GM18511 (cell line): ENCODE measurements at regions not wholly inside any gene's neighbourhood (a gene's known extent, or its start where the extent isn't known, plus 50 kb on each side); places are given as distances from the start of the nearest gene placed in this dataset.
"Not testable (repeated sequence)": the region's sequence is repeated elsewhere in the genome, so short reads cannot be mapped to it uniquely, and the experiment has no call there.

Source experiments
- ATAC-seq: cut with Tn5 transposase; IDR thresholded peaks from one replicate; pipeline ENCODE4 v1.9.1; 2021; ENCODE audit warnings: mild to moderate bottlenecking, moderate library complexity; ENCODE audit not compliant: unreplicated experiment

DNA sequence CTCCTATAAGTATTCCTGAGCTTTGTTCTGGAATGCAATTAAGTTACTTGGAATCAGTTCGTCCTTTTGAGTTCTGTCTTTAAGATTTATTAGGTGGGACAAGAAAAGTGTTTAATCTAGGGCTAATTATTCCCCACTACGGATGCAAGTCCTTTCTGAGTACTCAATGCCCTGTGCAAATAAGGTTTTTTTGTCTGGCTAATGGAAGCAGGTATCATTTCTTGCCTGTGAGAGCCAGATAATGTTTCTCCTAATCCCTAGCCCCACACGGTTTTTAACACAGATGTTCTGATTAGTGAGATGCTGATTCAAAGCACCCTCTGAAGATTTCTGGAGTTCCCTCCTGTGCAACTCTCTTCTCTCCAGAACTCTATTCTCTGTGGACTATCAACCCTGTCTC is 296.6 kb upstream of the PRICKLE1 start:
- no peak for ATAC-seq

DNA sequence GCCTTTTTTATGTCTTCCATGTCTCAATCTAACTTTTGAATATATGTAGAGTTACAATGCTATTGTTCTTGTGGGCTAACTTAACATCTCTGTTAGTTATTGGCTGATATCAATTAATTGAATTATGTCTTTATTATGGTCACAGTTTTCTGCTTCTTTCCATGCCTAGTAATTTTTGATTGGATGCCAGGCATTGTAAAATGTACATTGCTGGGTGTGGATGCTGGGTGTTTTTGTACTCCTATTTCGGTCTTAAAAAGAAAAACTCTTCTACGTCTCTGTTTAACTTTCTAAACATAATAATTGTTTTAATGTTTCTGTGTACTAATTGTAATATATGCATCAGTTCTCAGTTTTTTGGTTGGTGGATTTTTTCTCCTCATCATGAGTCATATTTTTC is 296.1 kb upstream of the PRICKLE1 start:
- ATAC-seq, result no peak

GRCh38 chr12:42884116-42884515 is 294.6 kb upstream of the PRICKLE1 start:
- no peak for ATAC-seq

DNA sequence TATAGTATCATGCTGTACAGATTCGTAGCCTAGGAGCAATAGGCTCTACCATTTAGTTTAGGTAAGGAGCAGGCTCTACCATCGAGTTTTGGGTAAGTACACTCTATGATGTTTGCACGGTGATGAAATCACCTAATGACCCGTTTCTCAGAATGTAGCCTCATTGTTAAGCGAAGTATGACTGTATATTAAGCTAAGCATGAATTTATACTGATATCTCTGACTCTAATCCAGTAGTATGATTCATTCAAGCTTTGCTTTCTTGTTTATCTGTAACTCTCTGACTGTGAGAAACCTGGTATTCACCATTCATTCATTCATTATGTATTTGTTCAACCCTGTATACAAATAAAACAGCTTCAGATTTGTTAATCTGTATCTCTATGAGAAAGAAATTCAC is 283.9 kb upstream of the PRICKLE1 start:
- ATAC-seq, result no peak

DNA sequence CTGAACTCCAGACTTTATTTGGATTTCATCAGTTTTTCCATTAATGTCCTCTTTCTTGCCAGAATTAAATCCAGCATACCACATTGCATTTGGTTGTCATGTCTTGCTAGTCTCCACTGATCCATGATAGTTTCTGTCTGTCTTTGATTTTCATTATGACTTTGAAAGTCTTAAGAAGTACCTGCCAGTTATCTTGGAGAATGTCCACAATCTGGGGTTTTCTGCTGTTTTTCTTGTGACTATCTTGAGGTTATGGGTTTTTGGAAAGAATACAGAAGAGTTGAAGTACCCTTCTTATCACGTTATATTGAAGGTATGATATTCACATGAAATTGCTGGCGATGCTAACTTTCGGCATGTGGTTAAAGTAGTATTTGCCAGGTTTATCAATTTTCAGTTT is 282.3 kb upstream of the PRICKLE1 start:
- ATAC-seq, result no peak

GRCh38 chr12:42868291-42868690 is 278.7 kb upstream of the PRICKLE1 start:
- ATAC-seq, result no peak

GRCh38 chr12:42865282-42865681 is 275.7 kb upstream of the PRICKLE1 start:
- no peak for ATAC-seq

GRCh38 chr12:42862055-42862454 is 272.5 kb upstream of the PRICKLE1 start:
- ATAC-seq, result no peak

DNA sequence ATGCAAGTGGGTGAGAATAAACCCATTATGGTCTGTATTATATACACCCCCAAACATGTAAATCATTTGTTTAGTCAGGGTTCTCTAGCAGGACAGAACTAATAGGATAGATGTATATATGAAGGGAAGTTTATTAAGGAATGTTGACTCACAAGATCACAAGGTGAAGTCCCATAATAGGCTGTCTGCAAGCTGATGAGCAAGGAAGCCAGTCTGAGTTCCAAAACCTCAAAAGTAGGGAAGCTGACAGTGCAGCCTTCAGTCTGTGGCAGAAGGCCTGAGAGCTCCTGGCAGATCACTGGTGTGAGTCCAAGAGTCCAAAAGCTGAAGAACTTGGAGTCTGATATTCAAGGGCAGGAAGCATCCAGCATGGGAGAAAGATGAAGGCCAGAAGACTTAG is 270.8 kb upstream of the PRICKLE1 start:
- ATAC-seq, result not testable (repeated sequence)

DNA sequence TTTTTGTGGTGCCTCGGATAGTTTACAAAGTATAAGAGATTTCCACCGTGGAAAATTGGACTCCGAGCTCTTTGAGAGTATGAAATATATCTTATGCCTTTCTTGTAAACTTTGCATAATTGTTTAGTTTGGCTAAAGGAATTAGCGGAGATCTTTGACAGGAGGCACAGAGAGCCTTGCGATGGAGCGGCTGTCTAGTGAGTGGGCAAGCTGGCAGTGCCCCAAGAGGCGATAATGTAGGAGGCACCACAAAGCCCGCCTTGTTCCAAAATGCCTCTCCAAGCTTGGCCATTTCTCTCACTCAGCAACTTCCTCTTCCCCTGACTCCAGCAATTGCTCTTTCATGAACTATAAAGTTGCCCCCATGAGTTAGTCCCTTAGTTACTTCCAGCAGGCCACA is 270.1 kb upstream of the PRICKLE1 start:
- ATAC-seq, result no peak

GRCh38 chr12:42857106-42857505 is 267.6 kb upstream of the PRICKLE1 start:
- ATAC-seq, result no peak

DNA sequence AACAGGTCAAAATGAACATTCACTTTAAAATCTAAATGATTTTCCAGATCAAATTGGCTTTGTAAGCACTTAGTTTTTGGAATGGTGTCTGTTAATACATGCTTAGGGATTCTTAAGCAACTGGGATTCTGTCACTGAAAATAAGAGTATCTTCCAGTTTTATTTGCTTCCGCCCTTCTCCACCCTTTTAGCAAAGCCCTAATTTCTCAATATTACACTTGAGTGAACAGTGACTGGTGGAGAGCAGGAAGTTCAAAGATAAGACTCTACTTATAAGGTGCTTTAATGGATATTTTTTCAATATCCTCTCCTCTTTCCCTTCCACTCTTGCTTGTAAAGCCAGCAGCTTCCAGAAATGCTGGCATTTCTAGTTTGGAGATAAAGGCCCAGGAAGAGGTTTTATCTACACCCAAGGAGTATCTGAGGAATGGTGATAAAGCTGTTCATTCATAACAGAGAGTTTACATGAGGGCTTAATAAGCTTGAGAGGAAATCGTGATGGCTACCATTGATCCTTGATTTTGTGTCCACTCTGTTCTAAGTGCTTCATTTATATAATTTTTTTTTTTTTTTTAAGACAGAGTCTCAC is 265.9 kb upstream of the PRICKLE1 start:
- ATAC-seq, result no peak

GRCh38 chr12:42854826-42855225 is 265.3 kb upstream of the PRICKLE1 start:
- no peak for ATAC-seq

DNA sequence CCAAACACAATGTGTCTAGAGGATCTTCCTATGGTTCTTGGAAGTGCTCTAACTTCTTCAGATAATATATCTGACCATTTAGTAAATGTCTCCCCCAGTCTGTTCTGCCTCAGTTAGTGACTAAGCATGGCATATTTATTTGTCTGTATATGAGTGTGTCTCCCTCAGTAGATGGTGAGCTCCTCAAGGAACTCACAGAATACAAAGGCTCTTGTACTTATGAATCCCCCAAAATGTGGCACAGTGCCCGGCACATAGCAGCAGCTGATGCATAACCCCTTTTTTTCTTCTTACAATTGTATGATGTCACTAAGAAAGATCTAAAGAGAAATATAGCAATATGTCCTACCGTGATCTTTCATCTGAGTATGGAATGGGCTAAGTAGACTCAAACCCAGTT is 264.7 kb upstream of the PRICKLE1 start:
- no peak for ATAC-seq

- no peak for ATAC-seq
Observed at GRCh38 chr12:42853370-42854140, 264.0 kb upstream of the PRICKLE1 start.

DNA sequence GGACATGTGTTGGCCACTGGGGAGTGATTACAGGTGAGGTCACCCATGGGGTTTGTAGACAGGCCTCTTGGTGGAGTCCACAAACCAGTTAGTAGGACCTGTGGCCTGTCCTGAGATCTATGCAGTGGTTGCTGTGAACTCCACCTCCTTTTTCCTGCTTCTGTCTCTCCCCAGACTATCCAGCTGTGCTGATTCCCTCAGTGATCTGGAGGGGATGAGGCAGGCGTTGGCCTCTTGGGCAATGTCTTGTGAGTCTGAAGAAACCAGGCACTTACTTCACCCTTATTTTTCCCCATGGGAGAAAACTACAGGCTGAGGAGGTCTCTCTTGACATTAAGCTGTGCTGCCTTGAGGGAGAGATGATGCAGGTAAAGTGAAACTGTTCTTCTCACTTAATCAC is 257.2 kb upstream of the PRICKLE1 start:
- no peak for ATAC-seq

DNA sequence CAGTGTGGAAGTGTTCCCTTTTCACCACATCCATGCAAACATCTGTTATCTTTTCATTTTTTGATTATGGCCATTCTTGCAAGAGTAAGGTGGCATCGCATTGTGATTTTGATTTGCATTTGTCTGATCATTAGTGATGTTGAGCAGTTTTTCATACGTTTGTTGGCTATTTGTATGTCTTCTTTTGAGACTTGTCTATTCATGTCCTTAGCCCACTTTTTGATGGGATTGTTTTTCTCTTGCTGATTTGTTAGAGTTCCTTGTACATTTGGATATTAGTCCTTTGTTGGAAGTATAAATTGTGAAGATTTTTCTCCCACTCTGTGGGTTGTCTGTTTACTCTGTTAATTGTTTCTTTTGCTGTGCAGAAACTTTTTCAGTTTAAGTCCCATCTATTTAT is 244.5 kb upstream of the PRICKLE1 start:
- no peak for ATAC-seq

- ATAC-seq, result no peak
Observed at GRCh38 chr12:42828836-42829235, 239.3 kb upstream of the PRICKLE1 start.

GRCh38 chr12:42824327-42824726 is 234.8 kb upstream of the PRICKLE1 start:
- no peak for ATAC-seq

- no peak for ATAC-seq
Observed at GRCh38 chr12:42823679-42824078, 234.1 kb upstream of the PRICKLE1 start.

GRCh38 chr12:42819846-42820245 is 230.3 kb upstream of the PRICKLE1 start:
- no peak for ATAC-seq

DNA sequence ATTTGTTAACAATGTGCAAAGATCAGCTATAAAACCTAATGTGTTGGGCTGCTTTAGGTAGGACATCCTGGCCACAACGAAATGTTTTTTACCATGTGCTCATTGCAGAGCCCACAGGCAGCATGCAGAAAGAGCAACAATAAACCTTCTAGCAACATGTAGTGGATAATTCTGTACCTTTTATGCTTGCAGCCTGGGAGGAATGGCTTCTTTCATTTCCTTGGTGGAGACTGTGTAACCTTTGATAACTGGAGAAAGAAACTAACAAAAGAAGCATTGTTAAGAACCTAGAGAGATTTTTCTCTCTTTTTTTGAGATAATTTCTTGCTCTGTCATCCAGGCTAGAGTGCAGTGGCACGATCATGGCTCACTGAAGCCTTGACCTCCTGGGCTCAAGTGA is 225.5 kb upstream of the PRICKLE1 start:
- no peak for ATAC-seq

DNA sequence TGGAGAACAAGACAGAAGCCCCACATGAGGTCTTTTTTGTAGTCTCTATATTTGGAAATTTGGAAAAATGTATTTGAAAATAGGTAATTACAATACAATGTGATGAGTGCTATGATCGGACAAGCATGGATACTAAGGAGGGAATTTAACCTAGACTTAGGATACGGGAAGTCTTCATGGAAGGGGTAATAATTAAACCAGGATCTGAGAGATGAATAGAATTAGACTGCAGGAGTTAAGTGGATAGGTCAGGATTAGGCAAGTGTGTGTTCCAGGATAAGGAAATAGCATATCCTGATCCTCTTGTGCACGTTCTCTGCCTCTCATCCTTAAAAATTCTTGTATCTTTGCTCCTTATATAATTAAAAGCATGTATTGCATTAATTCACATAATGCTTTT is 223.3 kb upstream of the PRICKLE1 start:
- ATAC-seq, result no peak
